ENCODE measurements at regions not wholly inside any gene's neighbourhood (a gene's known extent, or its start where the extent isn't known, plus 50 kb on each side); places are given as distances from the start of the nearest gene placed in this dataset.
A peak's percentile ranks its signal among the peaks of the same experiment; 100 is the strongest.

GRCh38 chr1:188778578-188778977 lies 1699.1 kb downstream of the BRINP3 start:
- no peaks in the 10 kb centered on the region for H3K4me1 ChIP-seq (ENCODE audit: control insufficient read depth in 4 of 4, insufficient read depth in 4 of 4, low read length in 3 of 4)
- no peak overlapping the region for H3K9ac ChIP-seq (ENCODE audit: low read depth in 1 of 2, low read length in 2 of 2)
- no peaks in the 10 kb centered on the region for H3K9me3 ChIP-seq (ENCODE audit: control insufficient read depth in 4 of 4, low read length in 3 of 4)
- no peak overlapping the region for H3K27ac ChIP-seq (ENCODE audit: low read depth in 1 of 2, low read length in 2 of 2)
- 32% methylated on average over 2 of the region's 2 CpGs for WGBS
- no peaks in the 10 kb centered on the region for H3K36me3 ChIP-seq (ENCODE audit: control insufficient read depth in 4 of 4, insufficient read depth in 3 of 4, low read depth in 1 of 4, low read length in 3 of 4)
- H3K4me3 ChIP-seq (ENCODE audit: low read depth in 1 of 3, low read length in 3 of 3): no peak overlapping the region
- H3K27me3 ChIP-seq (ENCODE audit: control insufficient read depth in 4 of 4, insufficient read depth in 4 of 4, low read length in 3 of 4): no peaks in the 10 kb centered on the region
- no peak for DNase-seq (ENCODE audit: low spot score)
- TF ChIP-seq JUND (IDR thresholded peaks at IDR 0.05): no peak
- no peak for TF ChIP-seq CTCF (IDR thresholded peaks at IDR 0.05; ENCODE audit: low read depth, low read length, missing input control)
- TF ChIP-seq FOXA1 (IDR thresholded peaks at IDR 0.05): no peak
- TF ChIP-seq YY1 (IDR thresholded peaks at IDR 0.05): no peak
- TF ChIP-seq MAX (IDR thresholded peaks at IDR 0.05): no peak

- Histone ChIP-seq H3K9ac (ENCODE audit: low read depth in 1 of 2, low read length in 2 of 2) (no peak overlapping the region), H3K36me3 (ENCODE audit: control insufficient read depth in 4 of 4, insufficient read depth in 3 of 4, low read depth in 1 of 4, low read length in 3 of 4) (no peaks in the 10 kb centered on the region)
- 29% methylated on average over 6 of the region's 6 CpGs for WGBS
Measured at GRCh38 chr1:188782220-188782841, 1695.3 kb downstream of the BRINP3 start.

GRCh38 chr1:188794969-188795368 lies 1682.7 kb downstream of the BRINP3 start:
- H3K4me3 ChIP-seq (ENCODE audit: low read depth in 1 of 3, low read length in 3 of 3): no peak overlapping the region
- H3K36me3 ChIP-seq (ENCODE audit: control insufficient read depth in 4 of 4, insufficient read depth in 3 of 4, low read depth in 1 of 4, low read length in 3 of 4): no peaks in the 10 kb centered on the region
- H3K27me3 ChIP-seq (ENCODE audit: control insufficient read depth in 4 of 4, insufficient read depth in 4 of 4, low read length in 3 of 4): no peaks in the 10 kb centered on the region
- no peaks in the 10 kb centered on the region for H3K4me1 ChIP-seq (ENCODE audit: control insufficient read depth in 4 of 4, insufficient read depth in 4 of 4, low read length in 3 of 4)
- TF ChIP-seq HNF4G (IDR thresholded peaks at IDR 0.05) (no peak), FOXA1 (IDR thresholded peaks at IDR 0.05) (no peak), JUND (IDR thresholded peaks at IDR 0.05) (no peak), HNF4A (conservative IDR thresholded peaks at IDR 0.05) (no peak), RXRA (IDR thresholded peaks at IDR 0.05) (no peak), EGR1 (IDR thresholded peaks at IDR 0.05; ENCODE audit: low read depth in 2 of 2) (no peak), CTCF (IDR thresholded peaks at IDR 0.05; ENCODE audit: low read depth, low read length, missing input control) (no peak), GABPA (IDR thresholded peaks at IDR 0.05 in 1 of 2, conservative IDR thresholded peaks at IDR 0.05 in 1 of 2) (no peak), FOXA2 (IDR thresholded peaks at IDR 0.05) (no peak), RAD21 (IDR thresholded peaks at IDR 0.05) (no peak), SP1 (IDR thresholded peaks at IDR 0.05) (no peak), NR2F2 (IDR thresholded peaks at IDR 0.05) (no peak), MAX (IDR thresholded peaks at IDR 0.05) (no peak), TAF1 (conservative IDR thresholded peaks at IDR 0.05) (no peak), ZBTB33 (IDR thresholded peaks at IDR 0.05) (no peak)
- no peak overlapping the region for H3K27ac ChIP-seq (ENCODE audit: low read depth in 1 of 2, low read length in 2 of 2)
- H3K9ac ChIP-seq (ENCODE audit: low read depth in 1 of 2, low read length in 2 of 2): no peak overlapping the region
- H3K9me3 ChIP-seq (ENCODE audit: control insufficient read depth in 4 of 4, low read length in 3 of 4): no peaks in the 10 kb centered on the region
- DNase-seq (ENCODE audit: low spot score): no peak

More at GRCh38 chr1:188782220-188782841, 1695.3 kb downstream of the BRINP3 start:
- no peak overlapping the region for H3K27ac ChIP-seq (ENCODE audit: low read depth in 1 of 2, low read length in 2 of 2)
- TF ChIP-seq TAF1 (conservative IDR thresholded peaks at IDR 0.05) (no peak), CTCF (IDR thresholded peaks at IDR 0.05; ENCODE audit: low read depth, low read length, missing input control) (peak; percentile 48), RAD21 (IDR thresholded peaks at IDR 0.05) (peak; percentile 57 to 71)
- H3K27me3 ChIP-seq (ENCODE audit: control insufficient read depth in 4 of 4, insufficient read depth in 4 of 4, low read length in 3 of 4): no peaks in the 10 kb centered on the region
- H3K4me3 ChIP-seq (ENCODE audit: low read depth in 1 of 3, low read length in 3 of 3): no peak overlapping the region
- no peaks in the 10 kb centered on the region for H3K9me3 ChIP-seq (ENCODE audit: control insufficient read depth in 4 of 4, low read length in 3 of 4)
- DNase-seq (ENCODE audit: low spot score): no peak
- H3K4me1 ChIP-seq (ENCODE audit: control insufficient read depth in 4 of 4, insufficient read depth in 4 of 4, low read length in 3 of 4): no peaks in the 10 kb centered on the region

All from liver (tissue), 8 donors.